GM21423 (cell line): ENCODE measurements at regions not wholly inside any gene's neighbourhood (a gene's known extent, or its start where the extent isn't known, plus 50 kb on each side); places are given as distances from the start of the nearest gene placed in this dataset.
"Not testable (repeated sequence)": the region's sequence is repeated elsewhere in the genome, so short reads cannot be mapped to it uniquely, and the experiment has no call there.

ENCODE experiments used
- ATAC-seq: cut with Tn5 transposase; IDR thresholded peaks from one replicate; pipeline ENCODE4 v1.9.1; 2021; ENCODE audit warnings: mild to moderate bottlenecking, moderate library complexity; ENCODE audit not compliant: unreplicated experiment

DNA sequence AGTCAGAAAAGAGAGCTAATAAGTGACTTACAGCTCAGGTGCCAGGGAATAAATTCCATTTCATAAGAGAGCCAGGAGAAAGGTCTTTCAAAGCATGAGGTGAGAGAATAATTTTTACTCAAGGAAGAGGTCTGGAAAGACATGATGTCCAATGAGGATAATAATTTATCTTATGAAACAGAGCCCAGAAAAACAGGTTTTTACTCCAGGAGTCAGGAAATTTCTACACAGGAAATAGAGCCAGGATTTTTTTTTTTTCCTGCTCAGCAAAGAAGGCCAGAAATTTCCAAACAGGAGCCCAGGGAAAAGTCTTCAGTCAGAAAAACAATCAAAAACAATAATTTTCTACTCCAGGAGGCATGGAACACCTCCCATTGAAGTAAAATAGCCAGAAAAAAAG is 1185.7 kb upstream of the TSPY4 start:
- no peak for ATAC-seq

DNA sequence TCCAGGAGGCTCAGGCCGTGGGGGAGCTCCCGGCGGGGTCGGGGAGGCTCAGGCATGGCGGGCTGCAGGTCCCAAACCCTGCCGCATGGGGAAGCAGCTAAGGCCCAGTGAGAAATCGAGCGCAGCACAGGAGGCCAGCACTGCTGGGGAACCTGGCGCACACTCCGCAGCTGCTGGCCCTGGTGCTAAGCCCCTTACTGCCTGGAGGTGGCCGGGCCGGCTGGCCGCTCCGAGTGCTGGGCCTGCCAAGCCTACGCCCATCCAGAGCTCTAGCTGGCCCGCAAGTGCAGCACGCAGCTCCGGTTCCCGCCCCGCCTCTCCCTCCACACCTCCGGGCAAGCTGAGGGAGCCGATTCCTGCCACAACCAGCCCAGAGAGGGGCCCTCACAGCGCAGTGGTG is 1208.7 kb upstream of the TSPY4 start:
- no peak for ATAC-seq

DNA sequence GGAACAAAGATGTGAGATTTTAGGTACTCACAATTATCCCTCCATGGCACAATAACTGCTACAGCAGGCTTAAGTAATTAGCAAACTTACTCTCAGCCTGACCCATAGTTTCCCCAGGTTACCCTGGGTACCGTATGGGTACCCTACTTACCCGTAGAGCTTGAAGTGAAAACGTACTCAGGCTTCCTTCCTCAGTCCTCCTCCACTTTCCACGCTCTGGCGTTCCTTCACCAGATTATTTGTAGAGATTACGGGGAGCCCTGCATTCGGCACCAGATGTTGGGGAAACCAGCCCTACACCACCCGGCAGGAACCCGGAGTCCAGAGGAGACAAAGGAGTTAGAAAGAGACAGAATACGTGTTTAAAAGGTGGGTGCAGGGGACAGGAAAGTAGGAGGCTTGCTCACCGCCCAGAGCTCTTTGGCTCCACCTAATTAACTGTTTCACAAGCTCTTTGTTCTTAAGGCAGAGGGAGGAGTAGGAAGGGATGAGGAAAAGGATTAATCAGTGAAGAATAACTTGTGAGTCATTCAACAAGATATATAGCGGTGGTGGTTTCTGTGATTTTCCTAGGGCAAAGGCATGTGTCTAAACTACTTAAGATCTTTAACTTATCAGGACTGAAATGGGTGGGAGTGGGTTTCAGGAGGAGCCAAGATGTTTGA is 1211.2 kb upstream of the TSPY4 start:
- no peak for ATAC-seq

DNA sequence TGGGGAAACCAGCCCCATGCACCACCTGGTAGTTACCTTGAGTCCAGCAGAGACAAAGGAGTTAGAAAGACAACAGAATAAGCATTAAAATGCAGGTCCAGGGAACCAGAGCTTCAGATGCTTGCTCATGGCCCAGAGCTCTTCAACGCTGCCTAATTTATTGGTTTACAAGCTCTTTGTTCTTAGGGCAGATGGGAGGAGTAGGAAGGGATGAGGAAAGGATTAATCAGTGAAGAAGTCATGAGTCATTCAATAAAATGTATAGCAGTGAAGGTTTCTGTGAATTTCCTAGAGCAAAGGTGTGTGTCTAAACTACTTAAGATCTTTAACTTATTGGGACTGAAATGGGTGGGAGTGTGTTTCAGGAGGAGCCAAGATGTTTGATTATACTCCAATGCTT is 1210.3 kb upstream of the AMELY start:
- ATAC-seq = no peak

DNA sequence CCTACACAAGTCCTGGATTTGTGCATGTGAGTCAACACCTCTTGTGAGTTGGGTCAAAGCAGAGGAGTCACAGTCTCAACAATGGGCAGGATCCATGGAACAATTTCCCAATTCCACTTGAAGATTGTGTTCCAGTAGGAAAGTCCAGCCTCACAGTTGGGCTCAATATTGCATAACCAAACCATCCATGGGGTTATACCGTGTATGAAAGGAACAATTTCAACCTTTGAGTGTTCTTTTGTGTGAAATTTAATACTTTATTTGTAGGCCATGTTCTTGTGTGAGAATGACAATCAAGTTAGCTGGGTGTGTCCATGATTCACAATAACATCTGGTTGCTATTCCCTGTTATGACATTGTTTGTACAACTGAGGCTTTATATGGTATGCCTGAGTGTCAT is 1182.9 kb upstream of the AMELY start:
- no peak for ATAC-seq

DNA sequence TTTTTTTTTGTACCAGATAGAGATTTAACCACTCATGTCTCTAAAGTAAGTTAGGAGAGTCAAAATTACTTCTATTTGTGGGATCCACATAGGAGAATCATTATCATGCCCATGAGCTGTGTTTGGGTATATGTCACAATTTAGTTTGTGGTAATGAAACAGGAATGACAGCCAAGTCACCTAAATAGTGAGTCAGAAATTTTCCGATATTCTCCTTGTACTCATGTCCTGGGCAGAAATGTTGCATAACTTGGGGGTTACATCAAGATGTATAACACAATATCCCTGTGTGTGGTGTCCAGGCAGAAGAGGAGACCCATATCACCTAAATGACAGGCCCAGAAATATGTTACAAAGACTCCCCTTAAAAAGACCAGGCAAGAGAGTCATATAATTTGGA is 1181.4 kb upstream of the AMELY start:
- ATAC-seq = no peak

DNA sequence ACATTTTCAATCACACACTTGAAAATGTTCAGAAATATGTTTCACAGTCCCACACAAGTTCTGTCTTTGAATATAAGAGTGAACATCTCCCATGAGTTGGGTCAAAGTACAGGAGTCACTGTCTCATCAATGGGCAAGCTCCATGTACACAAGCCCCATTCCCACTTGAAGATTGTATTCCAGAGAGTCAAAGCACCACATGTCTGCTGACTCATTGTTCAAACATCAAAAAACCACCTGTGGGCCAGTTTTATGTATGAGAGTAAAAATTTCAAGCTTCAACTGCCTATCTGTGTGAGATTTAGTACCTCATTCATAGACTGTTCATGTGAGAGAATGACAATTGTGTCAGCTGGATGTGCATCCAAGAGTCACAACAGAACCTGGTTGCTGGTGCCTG is 1174.4 kb upstream of the AMELY start:
- ATAC-seq = no peak

DNA sequence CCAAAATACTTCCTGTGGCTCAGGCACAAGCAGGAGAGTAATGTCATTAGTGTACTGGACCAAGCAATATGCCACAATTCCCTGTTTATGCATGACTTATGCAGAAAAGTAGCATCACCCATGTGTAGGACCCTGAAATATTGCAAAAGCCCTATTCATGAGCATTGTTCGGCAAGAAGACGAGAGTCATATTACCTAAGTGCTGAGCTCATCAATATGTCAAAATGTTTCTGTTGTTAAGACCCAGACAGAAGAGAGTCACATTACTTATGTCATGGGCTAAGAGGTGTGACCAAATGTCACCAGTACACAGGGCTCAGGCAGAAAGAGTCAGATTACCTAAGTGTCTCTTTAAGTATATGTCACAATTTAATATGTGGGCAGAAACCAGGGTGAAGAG is 1172.6 kb upstream of the AMELY start:
- no peak for ATAC-seq

DNA sequence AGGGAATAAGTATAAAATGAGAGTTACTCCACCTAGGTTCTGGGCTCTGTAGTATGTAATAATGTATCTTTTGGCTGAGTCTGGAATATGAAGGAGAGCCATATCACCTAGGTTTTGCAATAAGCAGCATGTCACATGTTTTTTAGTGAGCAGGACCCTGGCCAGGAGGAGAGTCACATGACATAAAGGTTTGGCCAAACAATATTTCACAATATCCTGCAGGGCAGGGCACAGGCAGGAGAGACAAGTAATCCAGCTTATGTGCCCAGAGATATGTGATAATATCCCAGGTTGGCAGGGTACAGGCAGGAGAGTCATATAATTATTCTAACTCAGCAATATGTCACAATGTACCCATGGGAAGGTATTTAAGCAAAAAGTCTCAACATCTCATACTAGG is 1169.6 kb upstream of the AMELY start:
- ATAC-seq = no peak

DNA sequence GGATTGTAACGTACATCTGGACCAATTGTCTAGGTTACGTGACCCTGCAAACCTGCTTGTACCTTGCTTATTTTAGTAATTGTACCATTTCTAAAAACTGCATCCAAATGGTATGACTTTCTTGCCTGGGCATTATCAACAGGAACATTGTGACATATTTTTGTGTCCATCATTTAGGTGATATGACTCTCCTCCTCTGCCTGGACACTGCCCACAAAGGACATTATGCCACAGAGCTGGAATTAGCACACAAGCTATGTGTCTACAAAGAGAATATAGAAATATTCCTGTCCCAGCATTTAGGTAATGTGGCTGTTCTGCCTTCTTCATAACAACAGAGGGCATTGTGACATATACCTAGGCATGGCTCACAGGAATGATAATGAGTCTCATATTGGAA is 1153.7 kb upstream of the AMELY start:
- ATAC-seq = no peak

DNA sequence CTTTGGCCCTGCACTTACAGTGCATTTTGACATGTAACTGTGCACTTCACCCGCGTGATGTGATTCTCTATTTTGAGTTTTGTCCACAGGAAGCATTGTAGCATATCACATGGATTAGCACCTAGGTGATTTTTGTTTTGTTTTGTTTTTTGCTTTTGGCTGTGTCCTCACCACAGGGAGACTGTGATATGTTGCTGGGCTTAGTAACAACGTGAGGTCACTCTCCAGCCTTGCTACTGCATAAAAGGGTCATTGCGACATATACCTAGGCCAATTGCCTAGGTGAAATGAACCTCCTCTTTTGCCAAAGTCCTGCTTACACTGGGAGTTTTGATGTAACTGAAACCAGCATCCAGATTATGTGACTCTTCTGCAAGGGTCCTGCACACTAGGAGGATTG is 1152.9 kb upstream of the AMELY start:
- no peak for ATAC-seq

DNA sequence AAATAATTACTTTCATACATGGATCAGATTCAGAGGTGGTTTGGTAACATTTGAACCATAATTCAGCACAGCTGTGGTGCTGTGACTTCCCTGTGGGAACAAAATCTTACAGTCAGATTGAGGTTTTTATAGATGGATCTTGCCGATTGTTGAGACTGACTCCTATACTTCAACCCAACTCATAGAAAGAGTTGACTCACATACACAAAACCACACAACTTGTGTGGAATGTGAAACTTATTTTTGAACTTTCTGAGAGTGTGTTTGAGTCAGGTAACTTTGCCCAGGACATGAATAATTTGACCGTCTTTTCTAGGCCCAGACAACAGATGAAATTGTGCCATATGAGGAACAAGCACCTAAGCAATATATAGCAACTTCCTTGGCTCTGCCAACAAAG is 1152.4 kb upstream of the AMELY start:
- no peak for ATAC-seq

DNA sequence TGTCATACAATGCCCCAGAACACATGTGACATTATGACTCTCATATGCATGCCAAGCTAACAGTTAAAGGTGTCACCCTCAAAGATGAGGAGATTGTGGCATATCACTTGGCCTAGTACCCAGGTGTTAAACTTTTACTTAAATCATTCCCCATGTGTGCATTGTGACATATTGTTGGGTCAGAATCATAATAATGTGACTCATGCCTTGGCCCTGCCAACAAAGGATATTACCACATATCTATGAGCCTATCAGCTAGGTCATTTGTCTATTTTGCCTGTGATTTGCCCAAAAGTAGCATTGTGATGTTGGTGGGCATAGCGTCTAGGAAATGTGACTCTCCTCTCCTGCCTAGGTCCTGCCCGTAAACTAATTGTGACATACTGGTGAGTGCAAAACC is 1147.1 kb upstream of the AMELY start:
- ATAC-seq = no peak

DNA sequence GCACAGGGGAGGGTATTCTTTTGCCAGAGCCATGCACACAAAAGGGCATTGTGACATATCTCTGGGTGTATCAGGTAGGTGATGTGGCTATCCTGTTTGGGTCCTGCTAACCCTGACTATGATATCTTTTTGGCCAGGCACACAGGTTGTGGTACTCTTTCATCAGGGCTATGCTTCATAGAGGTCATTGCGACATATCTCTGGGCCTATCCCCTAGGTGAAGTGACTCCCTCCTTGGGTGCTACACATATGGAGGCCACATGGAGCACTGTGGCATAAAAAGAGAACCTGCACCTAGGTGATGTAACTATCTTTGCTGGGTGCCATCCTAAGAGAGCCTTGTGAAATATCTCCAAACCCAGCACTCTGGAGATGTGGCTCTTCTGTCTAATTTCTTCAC is 1139.8 kb upstream of the AMELY start:
- no peak for ATAC-seq

DNA sequence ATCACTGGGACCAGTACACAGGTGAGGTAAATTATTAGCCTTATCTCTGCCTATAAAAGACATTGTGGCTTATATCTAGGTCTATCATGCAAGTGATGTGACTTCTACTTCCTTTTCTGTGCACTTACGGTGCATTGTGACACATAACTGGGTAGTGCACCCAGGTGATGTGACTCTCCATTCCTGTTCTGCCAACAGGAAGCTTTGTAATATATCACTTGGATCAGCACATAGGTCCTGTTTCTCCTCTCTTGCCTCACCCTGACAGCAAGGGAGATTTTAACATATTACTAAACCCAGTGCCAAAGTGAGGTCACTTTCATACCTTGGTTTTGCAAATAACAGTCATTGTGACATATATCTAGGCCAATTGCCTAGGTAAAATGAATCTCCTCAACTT is 1129.7 kb upstream of the AMELY start:
- no peak for ATAC-seq

DNA sequence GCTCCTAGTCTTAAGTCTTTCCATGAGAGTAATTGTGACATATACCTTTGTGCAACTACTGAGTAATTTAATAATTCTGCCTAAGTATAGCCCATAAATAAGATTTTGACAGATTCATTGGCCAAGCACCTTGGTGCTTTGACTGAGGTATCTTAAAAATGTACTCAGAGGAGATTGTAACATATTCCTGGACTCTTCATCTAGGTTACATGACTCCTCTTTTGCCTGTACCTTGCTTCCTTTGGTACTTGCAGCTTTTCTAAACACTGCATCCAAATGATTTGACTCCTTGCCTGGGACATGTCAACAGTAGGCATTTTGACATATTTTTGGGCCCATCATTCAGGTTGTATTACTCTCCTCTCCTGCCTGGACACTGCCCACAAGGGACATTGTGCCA is 1125.0 kb upstream of the AMELY start:
- ATAC-seq = no peak

DNA sequence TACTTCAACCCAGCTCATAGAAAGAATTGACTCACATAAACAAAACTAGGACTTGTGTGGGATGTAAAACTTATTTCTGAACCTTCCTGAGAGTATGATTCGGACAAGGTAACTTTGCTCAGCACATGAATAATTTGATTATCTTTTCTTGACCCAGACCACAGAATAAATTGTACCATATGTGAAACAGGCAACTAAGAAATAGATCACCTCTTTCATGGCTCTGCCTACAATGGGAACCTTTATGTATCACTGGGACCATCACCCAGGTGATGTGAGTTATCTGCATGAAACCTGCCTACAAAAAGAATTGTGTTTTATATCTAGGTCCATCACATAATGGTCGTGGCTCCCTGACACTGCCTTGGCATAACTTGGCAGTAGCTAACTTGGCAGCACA is 1124.1 kb upstream of the AMELY start:
- no peak for ATAC-seq

DNA sequence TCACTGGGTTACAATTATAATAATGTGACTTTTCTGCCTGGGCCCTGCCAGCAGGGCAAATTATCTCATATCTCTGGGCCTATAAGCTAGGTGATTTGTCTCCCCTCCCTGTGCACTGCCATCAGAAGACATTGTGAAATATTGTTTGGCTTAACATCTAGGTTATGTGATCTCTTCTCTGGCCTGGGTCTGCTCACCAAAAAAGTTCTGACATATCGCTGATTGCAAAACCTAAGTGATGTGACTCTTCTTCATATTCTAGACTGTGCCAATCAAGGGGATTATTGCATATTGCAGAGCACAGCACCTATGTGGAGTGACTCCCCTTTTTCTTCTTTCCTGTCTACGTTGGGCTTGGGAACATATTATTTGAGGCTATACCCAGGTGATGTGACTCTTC is 1123.1 kb upstream of the AMELY start:
- ATAC-seq = no peak

DNA sequence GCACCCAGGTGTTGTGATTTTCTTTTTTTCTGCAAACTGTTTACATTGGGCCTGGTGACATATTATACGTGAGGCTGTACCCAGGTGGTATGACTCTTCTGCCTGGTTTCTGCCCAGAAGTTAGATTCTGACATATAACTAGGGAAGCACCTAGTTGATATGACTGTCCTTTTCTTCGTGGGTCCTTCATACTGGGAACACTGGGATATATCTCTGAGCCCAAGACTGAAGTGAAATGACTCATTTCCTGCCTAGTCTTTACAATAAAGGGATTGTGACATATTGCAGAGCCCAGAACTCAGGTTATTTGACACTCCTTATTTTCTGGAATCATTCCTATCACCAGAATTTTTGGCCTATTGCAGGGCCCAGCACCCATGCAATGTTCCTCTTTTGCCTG is 1121.6 kb upstream of the AMELY start:
- ATAC-seq = no peak

DNA sequence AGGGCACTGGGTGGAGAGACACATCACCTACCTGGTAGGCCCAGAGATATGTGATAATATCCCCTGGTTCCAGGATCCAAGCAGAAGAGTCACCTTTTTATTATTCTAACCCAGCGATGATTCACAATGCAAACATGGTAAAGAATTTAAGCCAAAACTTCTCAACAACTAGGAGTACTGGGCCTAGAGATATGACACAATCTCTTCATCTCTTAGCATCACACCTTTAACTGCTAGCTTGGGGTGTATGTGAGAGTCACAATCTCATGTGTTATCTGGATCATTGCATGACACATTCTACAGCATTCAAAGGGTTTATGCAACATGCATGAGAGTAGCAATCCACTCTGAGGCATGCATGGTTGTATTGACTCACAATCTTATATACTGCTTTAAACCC is 1109.0 kb upstream of the AMELY start:
- ATAC-seq = no peak

DNA sequence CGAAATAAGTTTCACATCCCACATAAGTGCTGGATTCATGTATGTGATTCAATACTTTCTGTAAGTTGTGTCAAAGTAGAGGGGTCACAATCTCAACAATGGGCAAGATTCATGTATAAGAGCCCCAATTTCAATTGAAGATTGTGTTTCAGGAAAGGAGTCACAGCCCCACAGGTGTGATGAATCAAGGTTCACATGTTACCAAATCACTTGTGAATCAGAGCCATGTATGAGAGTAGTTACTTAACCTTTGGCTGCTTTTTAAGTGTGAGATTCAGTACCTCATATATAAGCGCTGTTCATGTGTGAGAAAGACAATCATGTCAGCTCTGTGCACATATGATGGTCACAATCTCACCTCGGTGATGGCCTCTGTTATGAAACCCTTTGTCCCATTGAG is 1100.0 kb upstream of the AMELY start:
- ATAC-seq = no peak

DNA sequence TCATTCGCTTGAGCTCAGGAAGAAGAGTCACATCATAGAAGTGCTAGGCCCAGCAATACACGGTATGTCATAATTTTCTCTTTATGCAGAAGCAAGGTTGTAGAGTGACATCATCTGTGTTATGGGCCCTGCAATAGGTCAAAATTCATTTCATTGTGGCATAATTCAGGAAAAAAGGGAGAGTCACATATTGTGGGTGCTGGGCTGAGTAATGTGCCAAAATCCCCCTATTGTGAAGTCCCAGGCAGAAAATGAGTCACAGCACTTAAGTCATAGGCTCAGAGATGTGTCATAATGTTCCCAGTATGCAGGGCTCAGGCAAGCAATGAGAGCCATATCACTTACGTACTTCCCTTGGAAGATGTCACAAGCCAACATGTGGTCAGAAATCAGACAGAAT is 1092.6 kb upstream of the AMELY start:
- ATAC-seq = no peak

DNA sequence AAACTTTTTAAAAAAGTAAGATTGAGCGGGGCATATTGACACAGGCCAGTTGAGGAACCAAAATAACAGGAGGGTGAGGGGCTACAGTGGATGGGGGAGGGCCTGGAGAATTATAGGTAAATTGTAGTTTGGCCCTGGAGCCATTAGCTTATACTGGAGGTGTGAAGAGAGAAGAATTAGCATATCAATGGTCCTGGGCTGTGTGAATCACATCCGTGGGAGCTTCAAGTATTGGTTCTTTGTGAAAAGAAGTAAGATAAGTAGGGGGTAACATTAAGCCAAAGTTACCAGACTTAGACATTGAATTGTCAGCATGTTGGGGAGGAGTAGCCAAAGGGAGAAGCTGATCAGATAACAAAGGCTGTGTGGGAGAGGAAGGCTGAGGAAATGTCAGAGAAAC is 1085.2 kb upstream of the AMELY start:
- no peak for ATAC-seq

DNA sequence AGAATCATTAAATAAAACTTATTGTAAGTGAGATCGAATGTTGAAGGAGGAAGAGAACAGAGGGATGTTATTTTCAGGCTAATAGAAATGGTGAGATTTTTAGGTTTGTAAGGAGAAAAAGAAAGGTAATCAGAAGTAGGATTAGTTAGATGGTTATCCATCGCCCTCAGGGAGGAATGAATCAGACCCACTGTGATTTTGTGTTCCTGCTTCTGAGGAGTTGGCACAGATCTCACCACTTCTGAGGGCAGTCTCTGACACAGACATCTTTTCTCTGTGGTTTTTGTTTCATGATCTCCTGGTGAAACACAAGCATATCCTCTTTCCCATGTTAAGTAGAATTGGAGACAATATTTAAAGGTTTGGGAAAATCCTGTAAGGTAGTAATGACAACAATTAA is 1083.2 kb upstream of the AMELY start:
- not testable (repeated sequence) for ATAC-seq
